GM21367 (cell line): ENCODE measurements at regions not wholly inside any gene's neighbourhood (a gene's known extent, or its start where the extent isn't known, plus 50 kb on each side); places are given as distances from the start of the nearest gene placed in this dataset.

Source experiments
- ATAC-seq: cut with Tn5 transposase; IDR thresholded peaks from one replicate; pipeline ENCODE4 v1.9.1; 2021; ENCODE audit not compliant: unreplicated experiment

- no peak for ATAC-seq
Measured at GRCh38 chr1:173420330-173420806, 56.8 kb upstream of the PRDX6 start.

- no peak for ATAC-seq
Measured at GRCh38 chr1:173421286-173421685, 55.8 kb upstream of the PRDX6 start.

DNA sequence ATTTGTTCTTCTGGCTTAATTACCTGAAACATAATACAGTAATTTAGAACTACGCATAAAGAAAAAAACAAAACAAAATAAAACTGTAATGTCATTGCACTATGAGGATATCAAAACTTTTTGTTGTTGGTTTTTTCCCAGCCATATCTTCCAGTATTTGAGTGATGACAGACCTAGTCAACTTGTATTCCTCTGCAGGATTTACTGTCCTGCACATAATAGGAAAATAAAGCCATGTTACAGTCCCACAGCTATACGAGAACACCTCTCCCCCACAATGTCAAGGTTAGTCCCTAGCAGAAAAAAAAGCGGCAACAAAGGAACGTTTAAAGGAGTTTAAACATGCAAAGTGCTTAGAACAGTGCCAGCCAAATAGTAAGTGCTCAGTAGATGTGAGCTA, 55.3 kb upstream of the PRDX6 start:
- no peak for ATAC-seq

- no peak for ATAC-seq
Measured at GRCh38 chr1:173422456-173422976, 54.6 kb upstream of the PRDX6 start.

DNA sequence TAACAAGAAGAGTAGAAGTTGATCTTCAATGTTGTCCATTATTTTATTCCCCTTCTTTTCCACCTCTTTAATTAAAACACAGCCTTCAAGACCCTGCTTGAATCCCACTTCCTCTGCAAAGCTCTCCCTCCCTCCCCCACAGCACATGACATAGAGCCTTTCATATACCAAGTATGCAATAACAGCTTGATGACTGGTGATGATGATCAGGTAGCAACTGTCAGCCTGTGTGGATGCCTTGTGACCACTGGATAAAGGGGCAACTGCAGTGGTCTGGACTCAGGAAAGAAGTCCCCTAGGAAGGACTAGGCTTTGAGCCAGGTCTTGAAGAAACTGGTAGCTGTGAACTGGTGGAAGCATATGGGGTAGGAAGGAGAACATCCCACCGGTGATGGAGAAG, 53.8 kb upstream of the PRDX6 start:
- no peak for ATAC-seq

- no peak for ATAC-seq
Measured at GRCh38 chr1:173424143-173424542, 53.0 kb upstream of the PRDX6 start.

DNA sequence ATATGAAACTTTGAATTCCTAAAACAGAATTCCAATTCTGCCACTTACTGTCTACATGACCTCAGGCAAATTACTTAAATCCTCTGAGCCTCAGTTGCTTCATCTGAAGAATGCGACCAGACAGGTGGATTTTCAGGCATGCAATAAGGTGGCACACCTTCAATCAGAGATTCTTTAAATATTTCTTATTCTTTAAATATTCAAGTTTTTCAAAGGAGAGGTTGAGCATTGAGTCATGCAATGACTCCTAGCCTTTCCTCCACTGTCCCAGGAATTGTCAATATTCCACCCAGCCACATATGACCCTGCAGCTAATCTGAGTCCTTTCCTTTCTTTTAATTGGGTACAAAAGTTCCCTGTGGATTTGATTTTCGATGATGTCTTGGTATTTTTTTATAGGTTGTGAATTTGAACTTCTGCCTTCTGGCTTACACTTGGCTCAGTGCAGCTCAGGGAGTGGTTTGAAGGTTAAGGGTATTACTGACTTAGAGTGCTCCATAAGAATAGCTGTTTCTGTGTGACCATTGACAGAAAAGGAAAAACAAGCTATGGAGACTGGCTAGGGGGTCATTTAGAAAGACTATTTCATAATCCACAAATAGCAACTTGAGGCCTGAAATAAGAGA, 52.2 kb upstream of the PRDX6 start:
- ATAC-seq = no peak

GRCh38 chr1:173426057-173426456, 51.1 kb upstream of the PRDX6 start:
- ATAC-seq = no peak

DNA sequence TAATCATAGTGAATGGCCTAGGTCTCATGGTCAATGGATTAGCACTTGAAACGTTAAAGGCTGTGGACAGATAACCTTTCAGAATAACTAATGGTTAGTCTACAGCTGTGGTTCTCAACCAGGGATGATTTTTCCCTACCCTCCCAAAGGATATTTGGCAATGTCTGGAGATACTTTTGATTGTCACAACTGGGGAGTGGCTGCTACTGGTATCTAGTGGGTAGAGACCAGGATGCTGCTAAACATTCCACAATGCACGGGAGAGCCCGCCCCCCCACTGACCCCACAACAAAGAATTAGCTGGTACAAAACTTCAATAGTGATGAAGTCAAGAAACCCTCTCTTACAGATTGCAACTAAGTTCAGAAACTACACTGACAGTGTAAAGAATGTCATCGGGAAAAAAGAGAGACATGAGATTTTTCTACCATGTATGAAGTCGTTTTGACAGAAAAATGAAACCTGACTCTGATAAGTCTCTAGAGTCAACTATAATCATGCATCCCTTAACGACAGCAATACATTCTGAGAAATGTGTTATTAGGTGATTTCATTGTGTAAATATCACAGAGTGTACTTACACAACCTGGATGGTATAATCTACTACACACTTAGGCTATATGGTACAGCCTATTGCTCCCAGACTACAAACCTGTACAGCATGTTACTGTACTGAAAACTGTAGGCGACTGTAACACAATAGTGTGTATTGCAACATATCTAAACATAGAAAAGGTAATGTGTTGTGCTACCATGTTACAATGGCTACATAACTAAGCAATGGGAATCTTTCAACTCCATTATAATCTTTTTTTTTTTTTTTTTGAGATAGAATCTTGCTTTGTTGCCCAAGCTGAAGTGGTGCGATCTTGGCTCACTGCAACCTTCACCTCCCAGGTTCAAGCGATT, 49.7 kb upstream of the PRDX6 start:
- ATAC-seq = no peak
